HG02938 (cell line): ENCODE measurements at regions not wholly inside any gene's neighbourhood (a gene's known extent, or its start where the extent isn't known, plus 50 kb on each side); places are given as distances from the start of the nearest gene placed in this dataset.
"Not testable (repeated sequence)": the region's sequence is repeated elsewhere in the genome, so short reads cannot be mapped to it uniquely, and the experiment has no call there.

Experiments
- ATAC-seq: cut with Tn5 transposase; IDR thresholded peaks from one replicate; pipeline ENCODE4 v1.9.1; 2021; ENCODE audit warnings: mild to moderate bottlenecking, moderate library complexity; ENCODE audit not compliant: unreplicated experiment

- no peak for ATAC-seq
Observed at GRCh38 chr13:47718556-47718955, 282.5 kb downstream of the SUCLA2 start.

- ATAC-seq, result no peak
Observed at GRCh38 chr13:47708386-47708785, 292.7 kb downstream of the SUCLA2 start.

GRCh38 chr13:47707414-47707813 is 293.7 kb downstream of the SUCLA2 start:
- no peak for ATAC-seq

GRCh38 chr13:47705185-47705584 is 295.9 kb downstream of the SUCLA2 start:
- ATAC-seq, result no peak

GRCh38 chr13:47696674-47697073 is 304.4 kb downstream of the SUCLA2 start:
- no peak for ATAC-seq

GRCh38 chr13:47687577-47687976 is 313.5 kb downstream of the SUCLA2 start:
- no peak for ATAC-seq

GRCh38 chr13:47685156-47685555 is 315.9 kb downstream of the SUCLA2 start:
- not testable (repeated sequence) for ATAC-seq

GRCh38 chr13:47680748-47681147 is 320.3 kb downstream of the SUCLA2 start:
- no peak for ATAC-seq

GRCh38 chr13:47679401-47679800 is 321.7 kb downstream of the SUCLA2 start:
- ATAC-seq, result no peak

- ATAC-seq, result no peak
Observed at GRCh38 chr13:47678201-47678968, 322.7 kb downstream of the SUCLA2 start.

- ATAC-seq, result no peak
Observed at GRCh38 chr13:47675871-47676270, 325.2 kb downstream of the SUCLA2 start.

GRCh38 chr13:47673009-47673850 is 327.8 kb downstream of the SUCLA2 start:
- ATAC-seq, result no peak

- ATAC-seq, result no peak
Observed at GRCh38 chr13:47672245-47673008, 328.6 kb downstream of the SUCLA2 start.

- no peak for ATAC-seq
Observed at GRCh38 chr13:47671776-47672175, 329.3 kb downstream of the SUCLA2 start.

GRCh38 chr13:47665043-47665442 is 336.0 kb downstream of the SUCLA2 start:
- no peak for ATAC-seq

- ATAC-seq, result no peak
Observed at GRCh38 chr13:47661076-47661475, 340.0 kb downstream of the SUCLA2 start.

- no peak for ATAC-seq
Observed at GRCh38 chr13:47656651-47657050, 344.4 kb downstream of the SUCLA2 start.

GRCh38 chr13:47650209-47650608 is 350.9 kb downstream of the SUCLA2 start:
- no peak for ATAC-seq

GRCh38 chr13:47647001-47647400 is 354.1 kb downstream of the SUCLA2 start:
- ATAC-seq, result no peak

- no peak for ATAC-seq
Observed at GRCh38 chr13:47646298-47646697, 354.8 kb downstream of the SUCLA2 start.

GRCh38 chr13:47639738-47640447 is 361.2 kb downstream of the SUCLA2 start:
- no peak for ATAC-seq
